Lung (tissue), 11 donors: ENCODE measurements at regions not wholly inside any gene's neighbourhood (a gene's known extent, or its start where the extent isn't known, plus 50 kb on each side); places are given as distances from the start of the nearest gene placed in this dataset.

ENCODE experiments used
- ATAC-seq: fragments of 200-7000 bp; cut with Tn5 transposase; one replicate; pipeline ENCODE4 v1.9.1; 2020; ENCODE audit warnings: moderate number of reproducible peaks; ENCODE audit not compliant: insufficient read depth, low FRiP score
- DNase-seq, 3 donors: peaks; one replicate each; pipeline ENCODE4 v3.0.0-alpha.2; 2013 to 2017
- H3K27ac ChIP-seq, 2 donors: one replicate each; pipeline ENCODE4 v1.5.1; 2013; ENCODE audit warnings: mild to moderate bottlenecking in 2 of 2, moderate library complexity in 2 of 2, control low read depth in 1 of 2, inconsistent platforms in 1 of 2, low read depth in 1 of 2, low read length in 1 of 2
- H3K27me3 ChIP-seq, 3 donors: one replicate each; pipeline ENCODE4 v1.5.1; 2013; ENCODE audit warnings: low read length in 2 of 3; ENCODE audit not compliant: control insufficient read depth in 3 of 3, insufficient read depth in 3 of 3
- H3K36me3 ChIP-seq, 4 donors: one replicate each; pipeline ENCODE4 v1.5.1; 2013; ENCODE audit warnings: low read length in 4 of 4, mild to moderate bottlenecking in 1 of 4, moderate library complexity in 1 of 4; ENCODE audit not compliant: control insufficient read depth in 4 of 4, insufficient read depth in 4 of 4
- H3K4me1 ChIP-seq, 5 donors: one replicate each; pipeline ENCODE4 v1.5.1; 2013; ENCODE audit warnings: low read length in 5 of 5, mild to moderate bottlenecking in 2 of 5, moderate library complexity in 1 of 5; ENCODE audit not compliant: control insufficient read depth in 5 of 5, insufficient read depth in 5 of 5
- H3K4me3 ChIP-seq: one replicate; pipeline ENCODE4 v1.5.1; 2013; ENCODE audit warnings: mild to moderate bottlenecking, control low read depth, moderate library complexity
- H3K9ac ChIP-seq, 2 donors: one replicate each; pipeline ENCODE4 v1.5.1; 2013; ENCODE audit warnings: low read length in 2 of 2, control low read depth in 1 of 2; ENCODE audit not compliant: insufficient read depth in 1 of 2
- H3K9me3 ChIP-seq, 4 donors: one replicate each; pipeline ENCODE4 v1.5.1; 2013; ENCODE audit warnings: low read length in 3 of 4, mild to moderate bottlenecking in 1 of 4, moderate library complexity in 1 of 4; ENCODE audit not compliant: control insufficient read depth in 4 of 4, insufficient read depth in 3 of 4
- WGBS, 2 donors: extraction: QIAGEN DNeasy Blood & Tissue Kit; methylation state at CpG; one replicate each; pipeline ENCODE4 v1.1.7; 2013; 5-methylcytosine and 5-hydroxymethylcytosine counted together
- TF ChIP-seq, protein P1 (sequence below): IDR thresholded peaks from 2 replicates; pipeline ENCODE4 v1.5.1; 2012; ENCODE audit warnings: mild to moderate bottlenecking; ENCODE audit errors: control extremely low read depth, extremely low read depth
- donor health status: control.
- donor health status: control.
- donor health status: Bipolar disorder and iron deficiency.
- donor health status: healthy.
- donor health status: DM: yes; HTN: yes; CAD: no.

DNA sequence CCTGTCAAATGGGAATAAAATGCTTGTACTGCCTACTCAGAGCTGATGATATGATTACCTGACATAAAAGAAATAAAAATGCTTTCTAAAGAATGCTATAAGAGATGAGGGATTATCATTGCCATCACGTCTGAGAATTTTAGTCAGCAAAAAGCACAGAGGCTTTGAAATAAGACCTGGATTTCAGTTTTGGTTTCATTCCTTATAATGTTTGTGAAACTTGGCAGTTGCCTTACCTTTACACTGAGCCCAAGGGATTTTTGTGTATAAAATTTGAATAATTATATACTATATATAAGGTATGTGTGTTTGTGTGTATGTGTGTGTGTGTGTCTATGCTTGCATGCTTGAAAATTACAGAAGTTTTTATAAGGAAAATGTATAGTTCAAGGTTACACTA lies 634.8 kb upstream of the BCHE start:
- no peak overlapping the region for H3K9ac ChIP-seq
- WGBS, 2 donors: 52 to 79% methylated on average over 1 of the region's 1 CpG
- H3K27ac ChIP-seq: no peak overlapping the region
- TF ChIP-seq, protein P1, sequence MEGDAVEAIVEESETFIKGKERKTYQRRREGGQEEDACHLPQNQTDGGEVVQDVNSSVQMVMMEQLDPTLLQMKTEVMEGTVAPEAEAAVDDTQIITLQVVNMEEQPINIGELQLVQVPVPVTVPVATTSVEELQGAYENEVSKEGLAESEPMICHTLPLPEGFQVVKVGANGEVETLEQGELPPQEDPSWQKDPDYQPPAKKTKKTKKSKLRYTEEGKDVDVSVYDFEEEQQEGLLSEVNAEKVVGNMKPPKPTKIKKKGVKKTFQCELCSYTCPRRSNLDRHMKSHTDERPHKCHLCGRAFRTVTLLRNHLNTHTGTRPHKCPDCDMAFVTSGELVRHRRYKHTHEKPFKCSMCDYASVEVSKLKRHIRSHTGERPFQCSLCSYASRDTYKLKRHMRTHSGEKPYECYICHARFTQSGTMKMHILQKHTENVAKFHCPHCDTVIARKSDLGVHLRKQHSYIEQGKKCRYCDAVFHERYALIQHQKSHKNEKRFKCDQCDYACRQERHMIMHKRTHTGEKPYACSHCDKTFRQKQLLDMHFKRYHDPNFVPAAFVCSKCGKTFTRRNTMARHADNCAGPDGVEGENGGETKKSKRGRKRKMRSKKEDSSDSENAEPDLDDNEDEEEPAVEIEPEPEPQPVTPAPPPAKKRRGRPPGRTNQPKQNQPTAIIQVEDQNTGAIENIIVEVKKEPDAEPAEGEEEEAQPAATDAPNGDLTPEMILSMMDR: no peak
- H3K36me3 ChIP-seq: no peaks in the 10 kb centered on the region
- DNase-seq (no peak), ATAC-seq (no peak)
- H3K4me3 ChIP-seq: no peak overlapping the region
- H3K9me3 ChIP-seq: no peaks in the 10 kb centered on the region
- no peaks in the 10 kb centered on the region for H3K27me3 ChIP-seq
- H3K4me1 ChIP-seq: no peaks in the 10 kb centered on the region

DNA sequence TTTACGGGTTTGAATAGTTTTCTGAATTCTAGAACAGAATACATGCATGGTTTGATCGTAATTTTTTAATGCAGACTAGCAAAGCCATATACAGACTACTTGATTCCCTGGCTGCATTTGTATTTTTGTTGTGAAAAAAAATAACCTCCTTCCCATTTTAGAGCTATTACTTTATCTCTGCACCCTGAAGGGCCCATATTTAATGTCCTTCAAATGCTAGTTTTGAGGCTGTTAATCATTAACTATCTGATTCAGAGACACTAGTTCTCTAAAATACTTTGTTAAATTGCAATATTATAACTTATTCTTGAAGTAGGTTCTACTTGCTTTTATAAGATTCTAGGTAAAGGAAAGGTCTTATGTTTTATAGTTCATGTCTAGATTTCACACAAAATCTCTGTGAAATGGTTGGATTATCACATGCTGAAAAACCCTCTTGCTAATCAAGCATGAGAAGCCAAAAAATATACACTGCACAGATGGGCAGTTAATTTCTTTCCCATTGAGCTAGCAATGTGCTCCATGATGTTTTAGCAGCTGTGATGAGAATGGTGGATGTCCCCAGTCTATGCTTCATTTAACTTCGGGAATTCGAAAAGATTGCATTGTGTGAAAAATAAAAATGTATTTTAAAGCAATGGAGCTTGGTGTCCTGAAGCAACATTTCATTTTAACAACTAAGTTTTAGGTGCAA lies 634.0 kb upstream of the BCHE start:
- WGBS, 2 donors: 83 to 89% methylated on average over 4 of the region's 4 CpGs
- Histone ChIP-seq H3K27ac (no peak overlapping the region), H3K9ac (no peak overlapping the region), H3K4me1 (no peaks in the 10 kb centered on the region), H3K4me3 (no peak overlapping the region), H3K36me3 (no peaks in the 10 kb centered on the region), H3K9me3 (no peaks in the 10 kb centered on the region), H3K27me3 (no peaks in the 10 kb centered on the region)
- TF ChIP-seq, protein P1: no peak
- DNase-seq (no peak), ATAC-seq (no peak)

DNA sequence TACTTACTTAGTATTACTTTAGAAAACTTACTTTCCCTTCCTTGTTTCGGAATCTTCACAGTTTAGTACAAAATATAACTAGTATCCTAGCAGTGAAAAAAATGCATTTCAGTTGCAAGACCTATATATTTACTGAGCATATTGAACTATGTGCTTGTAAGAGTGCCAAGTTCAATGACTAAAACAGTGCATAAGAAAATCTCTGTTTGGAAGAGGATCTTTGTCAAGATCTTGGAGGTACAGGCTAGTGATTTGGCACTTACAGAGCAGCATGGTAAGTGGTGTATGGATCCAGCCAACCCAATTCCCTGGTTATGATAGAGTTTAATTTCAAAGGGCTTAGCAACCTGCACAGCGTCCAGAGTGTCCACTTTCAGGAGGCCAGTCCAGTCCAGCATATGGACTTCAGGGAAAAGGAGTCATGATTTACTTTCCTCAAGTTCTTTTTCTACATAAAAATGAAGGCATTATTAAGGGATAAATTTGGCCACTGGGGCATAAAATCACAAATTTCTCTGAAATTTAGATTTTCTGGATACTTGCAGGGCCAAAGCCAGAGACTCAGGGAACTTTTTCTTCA lies 625.8 kb upstream of the BCHE start:
- Histone ChIP-seq H3K27ac (no peak overlapping the region), H3K9me3 (no peaks in the 10 kb centered on the region), H3K9ac (no peak overlapping the region), H3K4me3 (no peak overlapping the region), H3K36me3 (no peaks in the 10 kb centered on the region), H3K27me3 (no peaks in the 10 kb centered on the region), H3K4me1 (no peaks in the 10 kb centered on the region)
- TF ChIP-seq, protein P1: no peak
- 88 to 96% methylated on average over 2 of the region's 2 CpGs for WGBS, 2 donors
- ATAC-seq (no peak), DNase-seq (no peak)

DNA sequence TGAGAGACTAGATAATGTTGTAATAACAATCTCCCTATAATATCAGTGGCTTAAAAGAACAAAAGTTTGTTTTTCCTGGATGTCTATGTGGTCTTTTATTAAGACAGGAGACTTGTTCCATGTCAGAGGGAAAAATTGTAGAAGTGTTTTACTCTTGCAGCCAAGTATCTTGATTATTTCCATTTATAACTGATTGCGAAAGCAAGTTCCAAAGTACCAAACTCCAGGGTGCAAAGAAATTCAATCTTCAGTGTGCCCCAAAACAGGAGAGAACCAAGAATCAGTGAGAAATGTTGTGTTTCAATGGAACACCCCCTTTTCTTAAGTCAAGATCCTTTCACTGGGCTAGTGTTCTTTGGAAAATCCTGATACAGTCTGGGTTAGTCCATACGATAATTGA lies 624.4 kb upstream of the BCHE start:
- Histone ChIP-seq H3K9ac (no peak overlapping the region), H3K36me3 (no peaks in the 10 kb centered on the region), H3K27ac (no peak overlapping the region), H3K4me3 (no peak overlapping the region), H3K27me3 (no peaks in the 10 kb centered on the region), H3K4me1 (no peaks in the 10 kb centered on the region), H3K9me3 (no peaks in the 10 kb centered on the region)
- DNase-seq (no peak), ATAC-seq (no peak)
- WGBS, 2 donors: 79 to 88% methylated on average over 2 of the region's 2 CpGs
- TF ChIP-seq, protein P1: no peak
